Esophagus muscularis mucosa (tissue), 4 donors: ENCODE measurements at regions not wholly inside any gene's neighbourhood (a gene's known extent, or its start where the extent isn't known, plus 50 kb on each side); places are given as distances from the start of the nearest gene placed in this dataset.

Source experiments
- CTCF ChIP-seq, 3 experiments: fragments of 200-600 bp in 2 of 3; fragments of 450-650 bp in 1 of 3; sonication (generic) in 2 of 3; IDR thresholded peaks; one replicate each; pipeline ENCODE4 v1.5.1; 2017 to 2019; ENCODE audit warnings: antibody characterized with exemption in 3 of 3, mild to moderate bottlenecking in 2 of 3, moderate library complexity in 1 of 3
- EP300 ChIP-seq: sonication (generic); formaldehyde crosslinking; IDR thresholded peaks from one replicate; pipeline ENCODE4 v1.6.1; 2017; ENCODE audit warnings: antibody characterized with exemption
- POLR2A ChIP-seq: fragments of 450-650 bp; IDR thresholded peaks from one replicate; pipeline ENCODE4 v1.6.1; 2017; ENCODE audit warnings: antibody characterized with exemption, moderate library complexity, mild to moderate bottlenecking, low read depth

- TF ChIP-seq POLR2A (no peak), CTCF (IDR thresholded peaks at IDR 0.05) (no peak), EP300 (no peak)
These were observed 125.3 kb upstream of the MAOA start for GRCh38 chrX:43530837-43531236.
